Hematopoietic multipotent progenitor cell (in vitro differentiated cells): ENCODE measurements at regions not wholly inside any gene's neighbourhood (a gene's known extent, or its start where the extent isn't known, plus 50 kb on each side); places are given as distances from the start of the nearest gene placed in this dataset.
A peak's percentile ranks its signal among the peaks of the same experiment; 100 is the strongest.
"Not testable (repeated sequence)": the region's sequence is repeated elsewhere in the genome, so short reads cannot be mapped to it uniquely, and the experiment has no call there.

Experiments
- DNase-seq, 3 donors: peaks; one replicate each; pipeline ENCODE4 v3.0.0-alpha.2; 2011 to 2015; ENCODE audit warnings: low read depth in 2 of 3, low spot score in 2 of 3

- DNase-seq, result no peak
These were observed 85.5 kb upstream of the ZNF217 start for GRCh38 chr20:53678990-53679596.

- no peak for DNase-seq
These were observed 84.8 kb upstream of the ZNF217 start for GRCh38 chr20:53678315-53678989.

- DNase-seq, result peak in 2 of 3 donors; percentile 46 to 61
These were observed 84.0 kb upstream of the ZNF217 start for GRCh38 chr20:53677447-53678314.

- DNase-seq, result no peak
These were observed 83.3 kb upstream of the ZNF217 start for GRCh38 chr20:53676987-53677386.

GRCh38 chr20:53676519-53676822 lies 82.8 kb upstream of the ZNF217 start:
- DNase-seq, result no peak

- no peak for DNase-seq
These were observed 79.0 kb upstream of the ZNF217 start for GRCh38 chr20:53672484-53673129.

GRCh38 chr20:53671370-53671769 lies 77.7 kb upstream of the ZNF217 start:
- DNase-seq, result no peak

- not testable (repeated sequence) for DNase-seq
These were observed 76.1 kb upstream of the ZNF217 start for GRCh38 chr20:53669517-53670313.

GRCh38 chr20:53668992-53669391 lies 75.4 kb upstream of the ZNF217 start:
- DNase-seq, result no peak

GRCh38 chr20:53666144-53666543 lies 72.5 kb upstream of the ZNF217 start:
- DNase-seq, result no peak

- no peak for DNase-seq
These were observed 70.5 kb upstream of the ZNF217 start for GRCh38 chr20:53664121-53664520.

GRCh38 chr20:53663521-53663920 lies 69.9 kb upstream of the ZNF217 start:
- not testable (repeated sequence) for DNase-seq

- DNase-seq, result no peak
These were observed 69.0 kb upstream of the ZNF217 start for GRCh38 chr20:53662595-53662994.

- no peak for DNase-seq
These were observed 67.3 kb upstream of the ZNF217 start for GRCh38 chr20:53660947-53661381.

GRCh38 chr20:53660078-53660909 lies 66.7 kb upstream of the ZNF217 start:
- DNase-seq, result peak in 1 of 3 donors; percentile 33

GRCh38 chr20:53658973-53659372 lies 65.3 kb upstream of the ZNF217 start:
- no peak for DNase-seq

GRCh38 chr20:53658322-53658721 lies 64.7 kb upstream of the ZNF217 start:
- DNase-seq, result no peak

GRCh38 chr20:53657732-53658131 lies 64.1 kb upstream of the ZNF217 start:
- no peak for DNase-seq

GRCh38 chr20:53657279-53657678 lies 63.6 kb upstream of the ZNF217 start:
- DNase-seq, result no peak
